OCI-LY3 (cell line): ENCODE measurements at regions not wholly inside any gene's neighbourhood (a gene's known extent, or its start where the extent isn't known, plus 50 kb on each side); places are given as distances from the start of the nearest gene placed in this dataset.

Source experiments
- H2AFZ ChIP-seq: fragments of 200-600, 300-600 bp; shearing (Covaris generic); 2 replicates; pipeline ENCODE4 v1.6.0; 2014; ENCODE audit warnings: antibody characterized with exemption, low read depth, low read length
- H3K27ac ChIP-seq: fragments of 200-600, 300-600 bp; sonication (generic); 2 replicates; pipeline ENCODE4 v1.5.1; 2014; ENCODE audit warnings: mild to moderate bottlenecking, low read length, moderate library complexity, mixed read lengths
- H3K27me3 ChIP-seq: fragments of 200-600, 300-600 bp; sonication (generic); 2 replicates; pipeline ENCODE4 v1.6.1; 2014; ENCODE audit warnings: low read depth, low read length, mixed read lengths
- H3K36me3 ChIP-seq: fragments of 200-600, 300-600 bp; sonication (generic); replicated peaks from 2 replicates; pipeline ENCODE3; 2014; ENCODE audit warnings: low read depth, low read length, mixed read lengths
- H3K4me1 ChIP-seq: fragments of 300-600, 200-600 bp; sonication (generic); 2 replicates; pipeline ENCODE4 v1.6.1; 2014; ENCODE audit warnings: low read length, mixed read lengths
- H3K4me2 ChIP-seq: fragments of 200-600, 300-600 bp; sonication (generic); 2 replicates; pipeline ENCODE4 v1.6.1; 2014; ENCODE audit warnings: low read length, mixed read lengths
- H3K4me3 ChIP-seq: fragments of 300-600, 200-600 bp; sonication (generic); 2 replicates; pipeline ENCODE4 v1.5.1; 2014; ENCODE audit warnings: antibody characterized with exemption, mild to moderate bottlenecking, low read length, moderate library complexity
- H3K79me2 ChIP-seq: fragments of 300-600, 200-600 bp; shearing (Covaris generic); 2 replicates; pipeline ENCODE4 v1.6.1; 2014; ENCODE audit warnings: mild to moderate bottlenecking, low read length, mixed read lengths
- H3K9ac ChIP-seq: fragments of 300-600, 200-600 bp; shearing (Covaris generic); 2 replicates; pipeline ENCODE4 v1.6.0; 2014; ENCODE audit warnings: mild to moderate bottlenecking, low read length, moderate library complexity
- H3K9me3 ChIP-seq: fragments of 200-600, 300-600 bp; shearing (Covaris generic); 2 replicates; pipeline ENCODE4 v1.6.1; 2014; ENCODE audit warnings: low read length, mixed read lengths; ENCODE audit not compliant: insufficient read depth
- H4K20me1 ChIP-seq: fragments of 200-600, 300-600 bp; sonication (generic); 2 replicates; pipeline ENCODE4 v1.6.1; 2016; ENCODE audit warnings: low read length, mixed read lengths; ENCODE audit not compliant: insufficient read depth
- EZH2phosphoT487 ChIP-seq: fragments of 200-600 bp; shearing (Covaris generic); IDR thresholded peaks from 2 replicates; pipeline ENCODE4 v1.6.1; 2018; ENCODE audit warnings: antibody characterized with exemption, mixed run types, low read depth
- TF ChIP-seq, protein P1 (sequence below): fragments of 200-600, 300-600 bp; sonication (generic); IDR thresholded peaks from 2 replicates; pipeline ENCODE4 v1.5.1; 2014; ENCODE audit warnings: antibody characterized with exemption, low read length, low read depth

DNA sequence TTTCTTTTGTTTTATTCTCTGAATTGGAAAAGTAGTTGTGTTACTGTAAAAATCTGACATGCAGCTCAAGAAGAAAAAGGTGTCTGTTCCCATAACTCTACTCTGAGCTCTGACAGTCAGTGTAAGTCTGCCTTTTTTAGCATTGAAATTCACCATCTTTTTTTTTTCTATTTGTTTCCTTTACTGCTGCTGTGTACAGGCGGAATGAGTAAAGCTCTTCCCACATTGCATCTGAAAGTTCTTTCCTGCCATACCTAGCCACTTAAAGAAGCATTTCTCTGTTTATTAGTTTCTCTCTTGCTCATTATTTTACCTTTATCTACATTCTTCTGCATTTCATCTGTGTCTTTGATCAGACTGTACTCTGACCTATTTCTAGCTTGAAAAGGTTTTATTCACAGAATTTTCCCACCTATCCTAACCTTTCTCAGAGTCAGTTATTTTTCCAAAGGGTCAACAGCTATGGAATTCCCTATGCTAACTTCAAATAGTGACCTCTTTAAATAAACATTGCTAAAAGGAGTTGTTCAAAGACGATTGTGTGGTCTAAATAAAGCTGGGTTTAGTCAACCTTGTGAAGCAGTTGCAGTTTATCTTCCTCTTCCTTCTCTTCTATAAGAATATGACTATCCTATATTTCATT is 1303.1 kb upstream of the ZEB2 start:
- Histone ChIP-seq H3K4me2 (no peak overlapping the region), H3K9me3 (no peaks in the 10 kb centered on the region), H2AFZ (peak overlapping the region; percentile 67), H4K20me1 (no peaks in the 10 kb centered on the region), H3K36me3 (no peaks in the 10 kb centered on the region), H3K79me2 (no peaks in the 10 kb centered on the region), H3K4me1 (no peaks in the 10 kb centered on the region), H3K9ac (no peak overlapping the region), H3K27me3 (no peaks in the 10 kb centered on the region), H3K27ac (no peak overlapping the region), H3K4me3 (no peak overlapping the region)
- TF ChIP-seq, protein P1, sequence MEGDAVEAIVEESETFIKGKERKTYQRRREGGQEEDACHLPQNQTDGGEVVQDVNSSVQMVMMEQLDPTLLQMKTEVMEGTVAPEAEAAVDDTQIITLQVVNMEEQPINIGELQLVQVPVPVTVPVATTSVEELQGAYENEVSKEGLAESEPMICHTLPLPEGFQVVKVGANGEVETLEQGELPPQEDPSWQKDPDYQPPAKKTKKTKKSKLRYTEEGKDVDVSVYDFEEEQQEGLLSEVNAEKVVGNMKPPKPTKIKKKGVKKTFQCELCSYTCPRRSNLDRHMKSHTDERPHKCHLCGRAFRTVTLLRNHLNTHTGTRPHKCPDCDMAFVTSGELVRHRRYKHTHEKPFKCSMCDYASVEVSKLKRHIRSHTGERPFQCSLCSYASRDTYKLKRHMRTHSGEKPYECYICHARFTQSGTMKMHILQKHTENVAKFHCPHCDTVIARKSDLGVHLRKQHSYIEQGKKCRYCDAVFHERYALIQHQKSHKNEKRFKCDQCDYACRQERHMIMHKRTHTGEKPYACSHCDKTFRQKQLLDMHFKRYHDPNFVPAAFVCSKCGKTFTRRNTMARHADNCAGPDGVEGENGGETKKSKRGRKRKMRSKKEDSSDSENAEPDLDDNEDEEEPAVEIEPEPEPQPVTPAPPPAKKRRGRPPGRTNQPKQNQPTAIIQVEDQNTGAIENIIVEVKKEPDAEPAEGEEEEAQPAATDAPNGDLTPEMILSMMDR, result no peak
- no peak for TF ChIP-seq EZH2phosphoT487

DNA sequence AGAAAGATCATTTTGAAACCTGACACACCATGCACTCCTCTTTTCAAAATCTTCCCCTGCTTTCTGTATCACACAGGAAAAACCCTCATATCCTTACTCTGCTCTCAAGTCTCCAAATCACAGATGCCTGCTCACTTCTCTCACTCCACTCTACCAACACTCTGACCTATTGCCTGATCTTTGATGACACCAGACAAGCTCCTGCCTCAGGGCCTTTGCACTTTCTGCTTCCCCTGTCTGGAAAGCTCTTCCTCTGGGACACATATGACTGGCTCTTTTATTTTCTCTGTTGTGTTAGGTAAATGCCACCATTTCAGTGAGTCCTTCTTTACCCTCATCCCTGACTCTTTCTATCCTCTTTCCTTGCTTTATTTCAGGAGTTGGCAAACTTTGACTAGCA is 1300.7 kb upstream of the ZEB2 start:
- Histone ChIP-seq H3K27me3 (no peaks in the 10 kb centered on the region), H3K36me3 (no peaks in the 10 kb centered on the region), H3K4me1 (no peaks in the 10 kb centered on the region), H3K4me3 (no peak overlapping the region), H3K79me2 (no peaks in the 10 kb centered on the region), H3K9ac (no peak overlapping the region), H3K9me3 (no peaks in the 10 kb centered on the region), H3K27ac (no peak overlapping the region), H4K20me1 (no peaks in the 10 kb centered on the region), H3K4me2 (no peak overlapping the region), H2AFZ (no peak overlapping the region)
- TF ChIP-seq, protein P1, result no peak
- no peak for TF ChIP-seq EZH2phosphoT487

DNA sequence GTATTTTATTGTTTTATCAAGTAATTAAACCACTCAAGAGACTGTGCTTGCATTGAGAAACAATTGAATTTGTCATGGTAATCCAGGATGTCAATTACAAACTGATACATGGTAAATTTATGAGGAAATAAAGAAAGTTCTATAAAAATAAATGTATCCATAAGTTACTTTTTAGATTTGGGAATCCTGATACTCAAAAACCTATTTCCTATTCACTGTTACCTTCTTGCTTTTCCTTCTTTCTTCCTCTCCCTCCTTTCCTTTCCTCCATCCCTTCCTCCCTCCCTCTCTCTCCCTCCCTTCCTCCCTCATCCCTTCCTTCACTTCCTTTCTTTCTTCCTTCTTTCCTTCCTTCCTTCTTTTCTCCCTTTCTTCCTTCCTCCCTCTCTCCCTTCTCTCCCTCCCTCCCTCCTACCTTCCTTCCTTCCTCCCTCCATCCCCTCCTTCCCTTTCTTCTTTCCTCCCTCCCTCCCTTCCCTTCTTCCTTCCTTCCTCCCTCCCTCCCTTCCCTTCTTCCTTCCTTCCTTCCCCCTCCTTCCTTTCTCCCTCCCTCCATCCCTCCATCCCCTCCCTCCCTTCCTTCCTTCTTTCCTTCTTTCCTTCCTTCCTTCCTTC is 1299.1 kb upstream of the ZEB2 start:
- H3K9me3 ChIP-seq, result no peaks in the 10 kb centered on the region

DNA sequence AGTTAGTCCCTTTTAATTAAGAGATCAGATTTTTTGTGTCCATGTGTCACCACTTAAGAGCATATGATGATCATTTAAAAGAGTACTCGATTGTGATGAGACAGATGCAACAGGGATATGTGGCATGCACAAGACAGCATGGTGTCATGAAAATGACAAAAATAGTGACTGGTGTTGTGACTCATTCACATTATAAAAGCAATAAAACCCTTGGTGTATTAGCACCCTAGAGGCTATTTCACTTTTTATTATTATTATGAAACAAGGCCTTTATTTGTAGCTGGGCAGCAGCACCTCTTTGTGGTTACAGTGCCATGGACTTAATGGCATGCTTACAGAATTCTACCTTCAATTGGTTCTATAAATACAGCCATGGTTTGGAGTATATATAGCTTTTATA is 1296.0 kb upstream of the ZEB2 start:
- TF ChIP-seq, protein P1, result no peak
- TF ChIP-seq EZH2phosphoT487, result no peak
- Histone ChIP-seq H3K27me3 (no peaks in the 10 kb centered on the region), H3K27ac (no peak overlapping the region), H4K20me1 (no peaks in the 10 kb centered on the region), H3K9me3 (no peaks in the 10 kb centered on the region), H3K4me3 (no peak overlapping the region), H3K79me2 (no peaks in the 10 kb centered on the region), H3K36me3 (no peaks in the 10 kb centered on the region), H3K4me1 (no peaks in the 10 kb centered on the region; the same call in 1 of the 2 replicates), H3K4me2 (no peak overlapping the region), H2AFZ (no peak overlapping the region), H3K9ac (no peak overlapping the region)

More for the DNA sequence above, 1299.1 kb upstream of the ZEB2 start:
- Histone ChIP-seq H3K36me3 (no peaks in the 10 kb centered on the region), H3K4me2 (no peak overlapping the region), H3K4me3 (no peak overlapping the region), H4K20me1 (no peaks in the 10 kb centered on the region), H3K4me1 (no peaks in the 10 kb centered on the region), H2AFZ (no peak overlapping the region), H3K27me3 (no peaks in the 10 kb centered on the region), H3K9ac (no peak overlapping the region), H3K27ac (no peak overlapping the region), H3K79me2 (no peaks in the 10 kb centered on the region)
- TF ChIP-seq, protein P1, result no peak
- TF ChIP-seq EZH2phosphoT487, result no peak
